ENCODE measurements at regions not wholly inside any gene's neighbourhood (a gene's known extent, or its start where the extent isn't known, plus 50 kb on each side); places are given as distances from the start of the nearest gene placed in this dataset.
"Not testable (repeated sequence)": the region's sequence is repeated elsewhere in the genome, so short reads cannot be mapped to it uniquely, and the experiment has no call there.

DNA sequence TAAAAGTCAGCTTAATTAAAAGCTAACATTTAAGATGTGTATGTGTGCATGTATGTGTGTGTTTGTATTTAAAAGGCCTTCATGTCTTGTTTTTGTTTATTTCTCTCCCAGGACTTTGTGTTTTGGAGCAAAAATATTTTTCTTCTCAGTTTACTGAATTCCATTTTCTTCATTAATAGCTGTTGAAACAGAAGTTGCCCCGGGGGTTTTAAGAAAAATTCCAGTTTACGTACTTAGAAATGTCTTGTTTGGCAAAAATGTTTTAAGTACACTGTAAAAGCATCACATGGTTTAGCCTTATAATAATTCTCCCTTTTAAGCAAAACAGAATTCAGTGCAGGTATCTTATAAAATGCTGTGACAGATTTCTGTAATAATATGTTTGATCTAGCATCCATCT lies 1233.0 kb upstream of the NRXN1 start:
- BruUV-seq (replicated peaks): no TSS peak
- TF ChIP-seq, protein P1, sequence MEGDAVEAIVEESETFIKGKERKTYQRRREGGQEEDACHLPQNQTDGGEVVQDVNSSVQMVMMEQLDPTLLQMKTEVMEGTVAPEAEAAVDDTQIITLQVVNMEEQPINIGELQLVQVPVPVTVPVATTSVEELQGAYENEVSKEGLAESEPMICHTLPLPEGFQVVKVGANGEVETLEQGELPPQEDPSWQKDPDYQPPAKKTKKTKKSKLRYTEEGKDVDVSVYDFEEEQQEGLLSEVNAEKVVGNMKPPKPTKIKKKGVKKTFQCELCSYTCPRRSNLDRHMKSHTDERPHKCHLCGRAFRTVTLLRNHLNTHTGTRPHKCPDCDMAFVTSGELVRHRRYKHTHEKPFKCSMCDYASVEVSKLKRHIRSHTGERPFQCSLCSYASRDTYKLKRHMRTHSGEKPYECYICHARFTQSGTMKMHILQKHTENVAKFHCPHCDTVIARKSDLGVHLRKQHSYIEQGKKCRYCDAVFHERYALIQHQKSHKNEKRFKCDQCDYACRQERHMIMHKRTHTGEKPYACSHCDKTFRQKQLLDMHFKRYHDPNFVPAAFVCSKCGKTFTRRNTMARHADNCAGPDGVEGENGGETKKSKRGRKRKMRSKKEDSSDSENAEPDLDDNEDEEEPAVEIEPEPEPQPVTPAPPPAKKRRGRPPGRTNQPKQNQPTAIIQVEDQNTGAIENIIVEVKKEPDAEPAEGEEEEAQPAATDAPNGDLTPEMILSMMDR (IDR thresholded peaks at IDR 0.05; ENCODE audit: unreplicated experiment): no peak
- POLR2A ChIA-PET: interaction anchor here (1.2 kb wide), 1 partner anchor 21 kb away, joined by 3 read pairs; no protein-coding TSS in a partner anchor
- DNase-seq (ENCODE audit: unreplicated experiment): no peak
- H3K9me3 Mint-ChIP-seq (ENCODE audit: unreplicated experiment): no peaks in the 10 kb centered on the region
- H3K27me3 Mint-ChIP-seq (ENCODE audit: insufficient read depth, unreplicated experiment): no peaks in the 10 kb centered on the region
- CTCF ChIA-PET: no interaction called here
- no peak overlapping the region for H3K4me3 Mint-ChIP-seq (ENCODE audit: unreplicated experiment)
- intact Hi-C loops (cut with micrococcal nuclease): no loop called here
- no peaks in the 10 kb centered on the region for H3K36me3 Mint-ChIP-seq (ENCODE audit: insufficient read depth, unreplicated experiment)
- peaks cover 6% of the 10 kb centered on the region for H3K4me1 Mint-ChIP-seq (ENCODE audit: insufficient read depth, unreplicated experiment)
- no peak overlapping the region for H3K27ac Mint-ChIP-seq (ENCODE audit: low read depth, unreplicated experiment)

DNA sequence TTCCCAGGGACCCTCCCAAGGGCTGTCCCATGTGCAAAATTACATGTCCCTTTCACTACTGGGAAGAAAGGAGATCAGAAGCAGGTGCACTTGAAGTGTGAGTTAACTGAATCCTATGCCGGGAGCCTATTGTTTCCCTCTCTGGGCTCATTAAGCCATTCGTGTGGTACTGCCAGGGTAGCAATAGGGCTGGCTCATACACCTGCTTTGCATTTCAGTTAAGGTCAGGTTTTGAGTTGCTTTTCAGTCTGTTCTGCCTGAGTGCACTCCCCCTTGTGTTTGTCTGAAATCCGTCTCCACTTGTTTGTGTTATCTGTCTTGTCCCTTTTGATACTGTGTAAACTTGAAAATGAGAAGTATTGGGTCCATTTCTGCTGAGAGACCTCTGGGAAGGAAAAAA lies 1232.6 kb upstream of the NRXN1 start:
- Mint-ChIP-seq H3K4me3 (ENCODE audit: unreplicated experiment) (no peak overlapping the region), H3K27me3 (ENCODE audit: insufficient read depth, unreplicated experiment) (no peaks in the 10 kb centered on the region), H3K27ac (ENCODE audit: low read depth, unreplicated experiment) (no peak overlapping the region), H3K36me3 (ENCODE audit: insufficient read depth, unreplicated experiment) (no peaks in the 10 kb centered on the region), H3K9me3 (ENCODE audit: unreplicated experiment) (no peaks in the 10 kb centered on the region), H3K4me1 (ENCODE audit: insufficient read depth, unreplicated experiment) (peaks cover 6% of the 10 kb centered on the region)
- TF ChIP-seq, protein P1 (IDR thresholded peaks at IDR 0.05; ENCODE audit: unreplicated experiment): no peak
- BruUV-seq (replicated peaks): no TSS peak
- CTCF ChIA-PET: no interaction called here
- DNase-seq (ENCODE audit: unreplicated experiment): no peak
- intact Hi-C loops (cut with micrococcal nuclease): no loop called here
- POLR2A ChIA-PET: no interaction called here

DNA sequence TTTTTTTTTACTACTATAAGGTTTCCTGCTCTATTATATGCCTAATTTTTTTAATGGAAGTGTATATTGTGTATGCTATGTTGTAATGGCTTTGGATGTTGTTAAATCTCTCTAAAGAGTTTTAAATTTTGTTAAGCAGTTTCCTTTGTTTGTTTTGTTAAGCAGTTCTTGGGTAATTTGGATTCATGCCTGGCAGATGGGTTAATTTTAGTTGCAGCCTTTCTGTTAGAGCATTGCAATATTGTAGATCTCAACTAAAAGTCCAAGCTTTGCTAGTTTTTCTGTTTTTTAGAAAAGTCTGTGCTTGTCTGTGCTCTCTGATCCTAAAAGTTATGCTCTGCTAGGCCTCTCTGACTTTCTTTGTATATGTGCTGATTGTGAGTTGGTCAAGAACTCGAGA lies 1229.0 kb upstream of the NRXN1 start:
- H3K4me3 Mint-ChIP-seq (ENCODE audit: unreplicated experiment): no peak overlapping the region
- intact Hi-C loops (cut with micrococcal nuclease): no loop called here
- peak; percentile 70 for DNase-seq (ENCODE audit: unreplicated experiment)
- H3K27me3 Mint-ChIP-seq (ENCODE audit: insufficient read depth, unreplicated experiment): no peaks in the 10 kb centered on the region
- H3K4me1 Mint-ChIP-seq (ENCODE audit: insufficient read depth, unreplicated experiment): peaks cover 6% of the 10 kb centered on the region
- TF ChIP-seq, protein P1 (IDR thresholded peaks at IDR 0.05; ENCODE audit: unreplicated experiment): no peak
- BruUV-seq (replicated peaks): no TSS peak
- H3K36me3 Mint-ChIP-seq (ENCODE audit: insufficient read depth, unreplicated experiment): no peaks in the 10 kb centered on the region
- CTCF ChIA-PET: no interaction called here
- no peaks in the 10 kb centered on the region for H3K9me3 Mint-ChIP-seq (ENCODE audit: unreplicated experiment)
- H3K27ac Mint-ChIP-seq (ENCODE audit: low read depth, unreplicated experiment): no peak overlapping the region
- POLR2A ChIA-PET: no interaction called here

DNA sequence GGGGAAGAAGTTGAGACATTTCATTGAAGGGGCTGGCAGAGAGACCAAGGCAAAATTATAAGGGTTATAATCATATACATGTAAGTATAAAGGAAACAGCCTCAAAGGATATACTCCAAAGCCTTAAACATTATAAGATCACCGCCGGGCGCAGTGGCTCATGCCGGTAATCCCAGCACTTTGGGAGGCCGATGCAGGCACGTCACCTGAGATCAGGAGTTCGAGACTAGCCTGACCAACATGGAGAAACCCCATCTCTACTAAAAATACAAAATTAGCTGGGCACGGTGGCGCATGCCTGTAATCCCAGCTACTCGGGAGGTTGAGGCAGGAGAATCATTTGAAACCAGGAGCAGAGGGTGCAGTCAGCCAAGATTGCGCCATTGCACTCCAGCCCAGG lies 1227.0 kb upstream of the NRXN1 start:
- H3K27me3 Mint-ChIP-seq (ENCODE audit: insufficient read depth, unreplicated experiment); H3K9me3 Mint-ChIP-seq (ENCODE audit: unreplicated experiment); H3K36me3 Mint-ChIP-seq (ENCODE audit: insufficient read depth, unreplicated experiment); H3K4me1 Mint-ChIP-seq (ENCODE audit: insufficient read depth, unreplicated experiment); DNase-seq (ENCODE audit: unreplicated experiment); H3K4me3 Mint-ChIP-seq (ENCODE audit: unreplicated experiment); intact Hi-C loops (cut with micrococcal nuclease); H3K27ac Mint-ChIP-seq (ENCODE audit: low read depth, unreplicated experiment); POLR2A ChIA-PET; BruUV-seq (replicated peaks): not testable (repeated sequence)
- CTCF ChIA-PET: interaction anchor here (0.6 to 0.7 kb wide), 2 partner anchors 65 to 110 kb away, joined by 3 to 6 read pairs; no protein-coding TSS in a partner anchor

DNA sequence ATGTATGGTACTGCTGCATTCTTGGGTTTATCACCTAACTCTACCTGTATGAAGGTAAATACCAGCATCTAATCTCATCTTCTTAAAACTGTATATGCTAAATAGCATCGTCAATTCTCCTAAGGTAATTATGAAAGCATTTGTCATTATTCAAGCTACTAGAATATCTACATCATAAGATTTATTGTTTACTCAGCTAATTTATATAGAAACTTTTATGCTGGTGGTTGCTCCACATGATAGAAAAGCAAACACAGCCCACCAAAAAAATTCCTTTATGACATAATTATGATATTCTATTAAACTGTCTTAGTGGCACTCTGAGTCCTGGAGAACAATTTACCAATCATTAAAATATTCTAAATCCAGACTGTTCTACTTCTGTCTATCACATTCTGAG lies 1226.1 kb upstream of the NRXN1 start:
- H3K9me3 Mint-ChIP-seq (ENCODE audit: unreplicated experiment): no peaks in the 10 kb centered on the region

More for the DNA sequence above, 1226.1 kb upstream of the NRXN1 start:
- Mint-ChIP-seq H3K4me3 (ENCODE audit: unreplicated experiment) (no peak overlapping the region), H3K36me3 (ENCODE audit: insufficient read depth, unreplicated experiment) (no peaks in the 10 kb centered on the region), H3K4me1 (ENCODE audit: insufficient read depth, unreplicated experiment) (peaks cover 6% of the 10 kb centered on the region), H3K27ac (ENCODE audit: low read depth, unreplicated experiment) (no peak overlapping the region), H3K27me3 (ENCODE audit: insufficient read depth, unreplicated experiment) (no peaks in the 10 kb centered on the region)
- ChIA-PET POLR2A (no interaction called here), CTCF (no interaction called here)
- BruUV-seq (replicated peaks): no TSS peak
- DNase-seq (ENCODE audit: unreplicated experiment): no peak
- TF ChIP-seq, protein P1 (IDR thresholded peaks at IDR 0.05; ENCODE audit: unreplicated experiment): no peak
- intact Hi-C loops (cut with micrococcal nuclease): no loop called here
